Mesenchymal stem cell (in vitro differentiated cells and primary cell): ENCODE measurements at regions not wholly inside any gene's neighbourhood (a gene's known extent, or its start where the extent isn't known, plus 50 kb on each side); places are given as distances from the start of the nearest gene placed in this dataset.

Experiments used
- DNase-seq: peaks from one replicate; pipeline ENCODE4 v3.0.0-alpha.2; 2013
- H2AFZ ChIP-seq: one replicate; pipeline ENCODE4 v1.6.1; 2013; ENCODE audit warnings: low read depth, mild to moderate bottlenecking, control low read depth, inconsistent platforms, low read length, moderate library complexity
- H2AK5ac ChIP-seq: 2 replicates; pipeline ENCODE4 v1.6.1; 2013; ENCODE audit warnings: low read length, moderate library complexity, mild to moderate bottlenecking, inconsistent platforms; ENCODE audit not compliant: severe bottlenecking
- H2BK120ac ChIP-seq: one replicate; pipeline ENCODE4 v1.6.1; 2013; ENCODE audit warnings: low read depth, mild to moderate bottlenecking, inconsistent platforms, low read length, moderate library complexity
- H2BK12ac ChIP-seq, 2 experiments: one replicate each; pipeline ENCODE4 v1.6.1; 2013; ENCODE audit warnings: inconsistent platforms in 2 of 2, low read length in 2 of 2, mild to moderate bottlenecking in 2 of 2, moderate library complexity in 2 of 2, control low read depth in 1 of 2
- H2BK15ac ChIP-seq: one replicate; pipeline ENCODE4 v1.6.1; 2013; ENCODE audit warnings: mild to moderate bottlenecking, low read depth, inconsistent platforms; ENCODE audit not compliant: poor library complexity, severe bottlenecking
- H2BK5ac ChIP-seq: 2 replicates; pipeline ENCODE4 v1.6.1; 2013; ENCODE audit warnings: low read depth, mild to moderate bottlenecking, low read length, control low read depth, inconsistent platforms; ENCODE audit not compliant: poor library complexity, severe bottlenecking
- H3K14ac ChIP-seq, 2 experiments: one replicate each; pipeline ENCODE4 v1.6.1; 2013; ENCODE audit warnings: inconsistent platforms in 2 of 2, low read length in 2 of 2, control low read depth in 1 of 2, mild to moderate bottlenecking in 1 of 2, moderate library complexity in 1 of 2
- H3K18ac ChIP-seq, 2 experiments: one replicate each; pipeline ENCODE4 v1.6.1; 2013; ENCODE audit warnings: inconsistent platforms in 2 of 2, low read length in 2 of 2, control low read depth in 1 of 2, low read depth in 1 of 2, mild to moderate bottlenecking in 1 of 2
- H3K23ac ChIP-seq, 2 experiments: one replicate each; pipeline ENCODE4 v1.6.1; 2013; ENCODE audit warnings: inconsistent platforms in 2 of 2, low read length in 2 of 2, mild to moderate bottlenecking in 2 of 2, moderate library complexity in 2 of 2, control low read depth in 1 of 2
- H3K27ac ChIP-seq: 2 replicates; pipeline ENCODE4 v1.5.1; 2013; ENCODE audit warnings: mild to moderate bottlenecking, moderate library complexity, low read length, control low read depth, inconsistent platforms; ENCODE audit not compliant: poor library complexity, severe bottlenecking
- H3K27me3 ChIP-seq, 2 experiments: 2 replicates each; pipeline versions ENCODE4 v1.6.1 to v1.7.0; 2013; ENCODE audit warnings: low read length in 2 of 2, mild to moderate bottlenecking in 2 of 2, moderate library complexity in 2 of 2, control low read depth in 1 of 2, inconsistent platforms in 1 of 2; ENCODE audit not compliant: control insufficient read depth in 1 of 2, insufficient read depth in 1 of 2
- H3K36me3 ChIP-seq, 2 experiments: 2 replicates each; pipeline versions ENCODE4 v1.6.1 to v1.7.0; 2013; ENCODE audit warnings: low read length in 2 of 2, control low read depth in 1 of 2, inconsistent platforms in 1 of 2, low read depth in 1 of 2, mild to moderate bottlenecking in 1 of 2; ENCODE audit not compliant: insufficient read depth in 2 of 2, control insufficient read depth in 1 of 2
- H3K4ac ChIP-seq, 2 experiments: one replicate each; pipeline ENCODE4 v1.6.1; 2013; ENCODE audit warnings: inconsistent platforms in 2 of 2, low read length in 2 of 2, mild to moderate bottlenecking in 2 of 2, moderate library complexity in 2 of 2, control low read depth in 1 of 2, low read depth in 1 of 2
- H3K4me1 ChIP-seq: 2 replicates; pipeline ENCODE4 v1.6.1; 2013; ENCODE audit warnings: low read depth, low read length, control low read depth; ENCODE audit not compliant: control insufficient read depth, insufficient read depth
- H3K4me2 ChIP-seq: 2 replicates; pipeline ENCODE4 v1.6.1; 2013; ENCODE audit warnings: low read length, mild to moderate bottlenecking, inconsistent platforms; ENCODE audit not compliant: poor library complexity, severe bottlenecking
- H3K4me3 ChIP-seq, 2 experiments: 2 replicates each; pipeline versions ENCODE4 v1.5.1 to v1.7.0; 2013; ENCODE audit warnings: low read length in 2 of 2, mild to moderate bottlenecking in 2 of 2, control low read depth in 1 of 2, low read depth in 1 of 2; ENCODE audit not compliant: insufficient read depth in 1 of 2
- H3K79me1 ChIP-seq: replicated peaks from 2 replicates; pipeline ENCODE4 v1.6.1; 2013; ENCODE audit warnings: mild to moderate bottlenecking, control low read depth, low read length, inconsistent platforms; ENCODE audit not compliant: poor library complexity, severe bottlenecking
- H3K9ac ChIP-seq: 2 replicates; pipeline ENCODE4 v1.7.0; 2013; ENCODE audit warnings: mild to moderate bottlenecking, low read length, moderate library complexity
- H3K9me3 ChIP-seq: 2 replicates; pipeline ENCODE4 v1.7.0; 2013; ENCODE audit warnings: mild to moderate bottlenecking, low read length; ENCODE audit not compliant: control insufficient read depth
- H4K8ac ChIP-seq: one replicate; pipeline ENCODE4 v1.6.1; 2013; ENCODE audit warnings: inconsistent platforms, mild to moderate bottlenecking, low read length, moderate library complexity
- H4K91ac ChIP-seq: one replicate; pipeline ENCODE4 v1.6.1; 2013; ENCODE audit warnings: mild to moderate bottlenecking, low read length, inconsistent platforms
- WGBS: methylation state at CpG from one replicate; pipeline ENCODE4 v1.1.7; 2013; ENCODE audit warnings: mixed read lengths; 5-methylcytosine and 5-hydroxymethylcytosine counted together

DNA sequence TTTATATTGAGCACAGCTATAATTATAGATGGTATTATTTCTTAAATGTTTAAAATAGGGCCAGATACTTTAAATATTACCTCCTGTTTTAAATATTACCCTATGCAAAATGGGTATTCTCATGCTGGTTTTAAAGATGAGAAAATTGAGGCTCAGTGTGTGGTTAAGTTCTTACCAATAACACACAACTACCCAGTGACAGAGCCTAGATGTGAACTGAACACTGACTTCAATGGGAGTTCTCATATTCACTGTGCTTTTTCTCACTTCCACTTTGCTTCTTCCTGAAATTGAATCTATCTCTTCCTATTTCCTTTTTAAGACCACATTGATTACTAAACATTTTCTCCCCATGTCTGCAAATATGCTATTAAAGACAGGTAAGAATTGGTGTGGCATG, 135.8 kb upstream of the TUSC1 start:
- no peak overlapping the region for H3K14ac ChIP-seq
- no peak overlapping the region for H2BK15ac ChIP-seq
- H4K8ac ChIP-seq = no peak overlapping the region
- H3K27ac ChIP-seq = no peak overlapping the region
- H4K91ac ChIP-seq = no peak overlapping the region
- no peaks in the 10 kb centered on the region for H3K36me3 ChIP-seq
- H3K27me3 ChIP-seq = no peaks in the 10 kb centered on the region
- no peak overlapping the region for H3K18ac ChIP-seq
- no peaks in the 10 kb centered on the region for H3K4me1 ChIP-seq
- H2AFZ ChIP-seq = no peak overlapping the region
- H2BK12ac ChIP-seq = no peak overlapping the region
- no peak overlapping the region for H2BK120ac ChIP-seq
- H3K23ac ChIP-seq = no peak overlapping the region
- no peak overlapping the region for H3K4me3 ChIP-seq
- no peak for DNase-seq
- no peak overlapping the region for H2BK5ac ChIP-seq
- H3K4ac ChIP-seq = no peak overlapping the region
- H2AK5ac ChIP-seq = no peak overlapping the region
- no peaks in the 10 kb centered on the region for H3K9me3 ChIP-seq
- no peak overlapping the region for H3K4me2 ChIP-seq
- H3K9ac ChIP-seq = no peak overlapping the region
- no peaks in the 10 kb centered on the region for H3K79me1 ChIP-seq

- no peak overlapping the region for H2BK5ac ChIP-seq
- no peak overlapping the region for H4K91ac ChIP-seq
- no peak overlapping the region for H3K18ac ChIP-seq
- no peak overlapping the region for H2BK120ac ChIP-seq
- no peak overlapping the region for H3K9ac ChIP-seq
- H2BK15ac ChIP-seq = no peak overlapping the region
- no peak overlapping the region for H4K8ac ChIP-seq
- H3K27ac ChIP-seq = no peak overlapping the region
- no peaks in the 10 kb centered on the region for H3K9me3 ChIP-seq
- H3K4me3 ChIP-seq = no peak overlapping the region
- no peak overlapping the region for H3K4ac ChIP-seq
- no peaks in the 10 kb centered on the region for H3K27me3 ChIP-seq
- H3K4me1 ChIP-seq = no peaks in the 10 kb centered on the region
- H2AFZ ChIP-seq = no peak overlapping the region
- no peak overlapping the region for H2AK5ac ChIP-seq
- no peak overlapping the region for H2BK12ac ChIP-seq
- WGBS = 56% methylated on average over 2 of the region's 2 CpGs
- no peak overlapping the region for H3K14ac ChIP-seq
- no peak overlapping the region for H3K4me2 ChIP-seq
- no peak overlapping the region for H3K23ac ChIP-seq
- no peaks in the 10 kb centered on the region for H3K79me1 ChIP-seq
- no peaks in the 10 kb centered on the region for H3K36me3 ChIP-seq
- DNase-seq = no peak
Observed at GRCh38 chr9:25813478-25813877, 135.2 kb upstream of the TUSC1 start.

DNA sequence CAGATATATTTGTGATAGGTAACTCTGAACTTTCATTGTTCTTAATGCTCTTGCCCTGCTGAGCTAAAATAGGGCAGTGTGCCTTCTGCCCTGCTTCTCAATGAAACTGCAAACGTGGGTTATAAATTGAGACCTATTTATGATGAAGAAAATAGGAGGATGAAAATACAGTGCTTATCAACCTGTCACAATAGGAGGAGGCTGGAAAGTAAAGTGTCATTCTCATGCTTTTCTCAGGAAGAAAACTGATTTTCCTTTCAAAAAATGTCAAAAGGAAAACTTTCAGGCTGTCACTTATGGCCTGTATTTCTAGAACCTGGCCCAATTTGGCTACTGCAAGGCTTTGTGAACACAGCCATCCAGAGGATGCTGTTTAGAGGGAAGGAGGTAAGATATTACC, 130.3 kb upstream of the TUSC1 start:
- Histone ChIP-seq H4K91ac (no peak overlapping the region), H2AFZ (no peak overlapping the region), H3K4ac (no peak overlapping the region), H3K4me1 (no peaks in the 10 kb centered on the region), H4K8ac (no peak overlapping the region), H3K4me3 (no peak overlapping the region), H3K18ac (no peak overlapping the region), H2BK15ac (no peak overlapping the region), H3K9ac (no peak overlapping the region), H3K9me3 (no peaks in the 10 kb centered on the region), H3K14ac (no peak overlapping the region), H2BK12ac (no peak overlapping the region), H3K36me3 (no peaks in the 10 kb centered on the region), H3K27me3 (no peaks in the 10 kb centered on the region), H2BK120ac (no peak overlapping the region), H3K79me1 (no peaks in the 10 kb centered on the region), H3K23ac (no peak overlapping the region), H3K27ac (no peak overlapping the region), H2AK5ac (no peak overlapping the region), H2BK5ac (no peak overlapping the region), H3K4me2 (no peak overlapping the region)
- no peak for DNase-seq
- WGBS = 50% methylated on average over 1 of the region's 1 CpG

DNA sequence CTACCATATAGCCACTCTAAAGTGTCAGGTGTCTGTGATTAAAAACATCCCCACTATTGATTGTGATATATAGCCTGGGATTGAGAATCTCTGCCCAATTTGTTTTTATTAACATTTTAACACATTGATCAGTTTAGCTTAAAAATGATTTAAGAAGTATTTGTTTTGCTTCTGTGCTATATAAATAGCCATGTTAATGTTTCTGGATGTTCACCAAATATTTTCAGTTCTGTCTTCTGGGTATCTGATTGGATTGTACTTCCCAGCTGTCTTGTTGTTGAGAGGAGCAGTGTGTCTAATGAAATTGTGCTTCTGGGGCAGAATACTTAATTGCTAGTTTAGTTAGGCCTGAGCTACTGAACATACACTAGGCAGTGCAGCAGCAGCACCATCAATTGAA, 126.6 kb upstream of the TUSC1 start:
- no peak overlapping the region for H4K91ac ChIP-seq
- no peak overlapping the region for H2AK5ac ChIP-seq
- H2BK5ac ChIP-seq = no peak overlapping the region
- H3K9ac ChIP-seq = no peak overlapping the region
- no peak overlapping the region for H2BK15ac ChIP-seq
- H2AFZ ChIP-seq = no peak overlapping the region
- H3K27ac ChIP-seq = no peak overlapping the region
- H2BK12ac ChIP-seq = no peak overlapping the region
- H3K36me3 ChIP-seq = no peaks in the 10 kb centered on the region
- DNase-seq = no peak
- no peak overlapping the region for H2BK120ac ChIP-seq
- H3K4ac ChIP-seq = no peak overlapping the region
- H4K8ac ChIP-seq = no peak overlapping the region
- no peak overlapping the region for H3K4me2 ChIP-seq
- no peaks in the 10 kb centered on the region for H3K9me3 ChIP-seq
- no peak overlapping the region for H3K18ac ChIP-seq
- no peaks in the 10 kb centered on the region for H3K4me1 ChIP-seq
- no peak overlapping the region for H3K4me3 ChIP-seq
- no peaks in the 10 kb centered on the region for H3K27me3 ChIP-seq
- H3K79me1 ChIP-seq = no peaks in the 10 kb centered on the region
- no peak overlapping the region for H3K14ac ChIP-seq
- no peak overlapping the region for H3K23ac ChIP-seq
